CD4-positive, alpha-beta T cell (primary cell): ENCODE measurements at regions not wholly inside any gene's neighbourhood (a gene's known extent, or its start where the extent isn't known, plus 50 kb on each side); places are given as distances from the start of the nearest gene placed in this dataset.
"Not testable (repeated sequence)": the region's sequence is repeated elsewhere in the genome, so short reads cannot be mapped to it uniquely, and the experiment has no call there.

ENCODE experiments used
- ATAC-seq: fragments of 200-7000 bp; cut with Tn5 transposase; one replicate; pipeline ENCODE4 v1.10.0; 2022; ENCODE audit warnings: mild to moderate bottlenecking; ENCODE audit not compliant: poor library complexity
- CTCF ChIA-PET: fragments of 350-600 bp; sonication (Branson Sonifier 250); formaldehyde crosslinking; loops from one replicate; lab custom pipeline; 2021; ENCODE audit warnings: antibody characterized with exemption, inconsistent platforms; lab: Charles Lee
- POLR2A ChIA-PET: fragments of 350-600 bp; sonication (Branson Sonifier 250); formaldehyde crosslinking; loops from one replicate; lab custom pipeline; 2021; ENCODE audit warnings: antibody characterized with exemption, inconsistent platforms; lab: Charles Lee
- DNase-seq, 14 experiments: peaks; one replicate each; pipeline ENCODE4 v3.0.0-alpha.2; 2013 to 2020; ENCODE audit warnings: mixed read lengths in 2 of 14
- H3K27ac ChIP-seq, 2 donors: one replicate each; pipeline versions ENCODE4 v1.5.1 to v1.7.0; 2013; ENCODE audit warnings: low read length in 2 of 2, low read depth in 1 of 2, mild to moderate bottlenecking in 1 of 2
- H3K27me3 ChIP-seq, 2 experiments: 1 replicate in 1 of 2; 2 replicates in 1 of 2; pipeline versions ENCODE4 v1.6.1 to v1.7.0; 2013; ENCODE audit warnings: low read length in 2 of 2, control low read depth in 1 of 2, mild to moderate bottlenecking in 1 of 2, moderate library complexity in 1 of 2; ENCODE audit not compliant: insufficient read depth in 2 of 2, control insufficient read depth in 1 of 2
- H3K36me3 ChIP-seq: one replicate; pipeline ENCODE4 v1.6.1; 2013; ENCODE audit warnings: low read length, control low read depth; ENCODE audit not compliant: insufficient read depth
- H3K4me1 ChIP-seq: one replicate; pipeline ENCODE4 v1.6.1; 2013; ENCODE audit warnings: low read length, control low read depth; ENCODE audit not compliant: insufficient read depth
- H3K4me3 ChIP-seq: one replicate; pipeline ENCODE4 v1.5.1; 2013; ENCODE audit warnings: mild to moderate bottlenecking, low read length, moderate library complexity
- H3K9me3 ChIP-seq, 2 experiments: 1 replicate in 1 of 2; 2 replicates in 1 of 2; pipeline versions ENCODE4 v1.6.1 to v1.7.0; 2013; ENCODE audit warnings: low read length in 2 of 2, mild to moderate bottlenecking in 2 of 2, control low read depth in 1 of 2, moderate library complexity in 1 of 2; ENCODE audit not compliant: control insufficient read depth in 1 of 2, insufficient read depth in 1 of 2
- H3K27ac Mint-ChIP-seq: one replicate; pipeline ENCODE4 v1.8.0; 2020; ENCODE audit warnings: mixed read lengths
- H3K27me3 Mint-ChIP-seq: one replicate; pipeline ENCODE4 v1.8.0; 2021; ENCODE audit warnings: mixed read lengths
- H3K36me3 Mint-ChIP-seq: one replicate; pipeline ENCODE4 v1.8.0; 2021; ENCODE audit warnings: low read depth, mixed read lengths
- H3K4me1 Mint-ChIP-seq: one replicate; pipeline ENCODE4 v1.8.0; 2021; ENCODE audit warnings: low read depth, mixed read lengths
- H3K4me3 Mint-ChIP-seq: one replicate; pipeline ENCODE4 v1.8.0; 2020; ENCODE audit warnings: mild to moderate bottlenecking, mixed read lengths
- H3K9me3 Mint-ChIP-seq: one replicate; pipeline ENCODE4 v1.8.0; 2020; ENCODE audit warnings: mixed read lengths
- intact Hi-C, 2 experiments: fragments of 100-400 bp; cut with DNase I in 1 of 2; cut with micrococcal nuclease in 1 of 2; formaldehyde crosslinking; loops; one replicate each; pipeline versions ENCODE4 v1.15.1 to v1.9.0; 2023 to 2025; cut with DNase I, micrococcal nuclease
- TF ChIP-seq, protein P1 (sequence below): fragments of 200-600 bp; IDR thresholded peaks from one replicate; pipeline ENCODE4 v1.8.0; 2022; ENCODE audit warnings: antibody characterized with exemption, mild to moderate bottlenecking

DNA sequence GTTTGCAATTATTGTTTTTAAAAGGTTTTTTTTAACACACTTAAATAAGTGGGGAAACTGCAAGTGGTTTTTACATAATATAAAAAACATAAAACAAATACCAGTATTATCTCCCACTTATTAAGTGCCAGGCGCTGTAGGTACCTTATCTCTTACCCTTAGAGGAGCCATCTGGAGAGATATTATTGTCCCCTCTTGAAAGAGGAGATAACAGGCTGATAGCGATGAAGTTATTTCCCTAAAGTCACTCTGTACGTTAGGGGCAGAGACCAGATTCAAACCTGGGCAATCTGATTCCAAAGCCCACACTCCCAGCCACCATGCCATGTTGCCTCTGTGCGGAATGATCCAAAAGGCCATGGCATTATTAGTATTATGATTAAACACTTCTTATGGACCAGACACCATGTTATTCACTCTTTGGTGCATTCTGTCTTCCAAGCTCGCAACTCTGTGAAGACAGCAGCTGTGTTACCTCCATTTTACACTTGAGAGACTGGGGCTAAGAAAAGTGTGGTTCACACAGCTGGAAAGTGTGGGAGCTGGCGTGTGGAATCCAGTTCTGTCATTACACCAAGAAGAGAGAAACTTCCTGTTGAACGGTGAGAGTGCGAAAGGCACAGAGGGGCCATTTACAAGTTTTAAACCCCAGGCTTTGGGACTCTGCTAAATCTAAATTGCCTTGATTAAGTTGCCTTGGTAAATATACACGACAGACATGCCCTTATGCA is 79.9 kb upstream of the MITF start:
- Mint-ChIP-seq H3K4me3 (no peak overlapping the region), H3K27ac (no peak overlapping the region), H3K36me3 (no peaks in the 10 kb centered on the region), H3K4me1 (no peaks in the 10 kb centered on the region), H3K9me3 (no peaks in the 10 kb centered on the region), H3K27me3 (no peaks in the 10 kb centered on the region)
- ChIA-PET POLR2A (no interaction called here), CTCF (no interaction called here)
- peaks cover 0 to 9% of the 10 kb centered on the region in 2 experiments for H3K9me3 ChIP-seq
- no peak for DNase-seq
- TF ChIP-seq, protein P1, sequence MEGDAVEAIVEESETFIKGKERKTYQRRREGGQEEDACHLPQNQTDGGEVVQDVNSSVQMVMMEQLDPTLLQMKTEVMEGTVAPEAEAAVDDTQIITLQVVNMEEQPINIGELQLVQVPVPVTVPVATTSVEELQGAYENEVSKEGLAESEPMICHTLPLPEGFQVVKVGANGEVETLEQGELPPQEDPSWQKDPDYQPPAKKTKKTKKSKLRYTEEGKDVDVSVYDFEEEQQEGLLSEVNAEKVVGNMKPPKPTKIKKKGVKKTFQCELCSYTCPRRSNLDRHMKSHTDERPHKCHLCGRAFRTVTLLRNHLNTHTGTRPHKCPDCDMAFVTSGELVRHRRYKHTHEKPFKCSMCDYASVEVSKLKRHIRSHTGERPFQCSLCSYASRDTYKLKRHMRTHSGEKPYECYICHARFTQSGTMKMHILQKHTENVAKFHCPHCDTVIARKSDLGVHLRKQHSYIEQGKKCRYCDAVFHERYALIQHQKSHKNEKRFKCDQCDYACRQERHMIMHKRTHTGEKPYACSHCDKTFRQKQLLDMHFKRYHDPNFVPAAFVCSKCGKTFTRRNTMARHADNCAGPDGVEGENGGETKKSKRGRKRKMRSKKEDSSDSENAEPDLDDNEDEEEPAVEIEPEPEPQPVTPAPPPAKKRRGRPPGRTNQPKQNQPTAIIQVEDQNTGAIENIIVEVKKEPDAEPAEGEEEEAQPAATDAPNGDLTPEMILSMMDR: no peak
- H3K27ac ChIP-seq: no peak overlapping the region
- ATAC-seq: no peak
- H3K27me3 ChIP-seq: no peaks in the 10 kb centered on the region
- intact Hi-C loops: no loop called here
- H3K36me3 ChIP-seq: no peaks in the 10 kb centered on the region
- no peak overlapping the region for H3K4me3 ChIP-seq
- no peaks in the 10 kb centered on the region for H3K4me1 ChIP-seq

DNA sequence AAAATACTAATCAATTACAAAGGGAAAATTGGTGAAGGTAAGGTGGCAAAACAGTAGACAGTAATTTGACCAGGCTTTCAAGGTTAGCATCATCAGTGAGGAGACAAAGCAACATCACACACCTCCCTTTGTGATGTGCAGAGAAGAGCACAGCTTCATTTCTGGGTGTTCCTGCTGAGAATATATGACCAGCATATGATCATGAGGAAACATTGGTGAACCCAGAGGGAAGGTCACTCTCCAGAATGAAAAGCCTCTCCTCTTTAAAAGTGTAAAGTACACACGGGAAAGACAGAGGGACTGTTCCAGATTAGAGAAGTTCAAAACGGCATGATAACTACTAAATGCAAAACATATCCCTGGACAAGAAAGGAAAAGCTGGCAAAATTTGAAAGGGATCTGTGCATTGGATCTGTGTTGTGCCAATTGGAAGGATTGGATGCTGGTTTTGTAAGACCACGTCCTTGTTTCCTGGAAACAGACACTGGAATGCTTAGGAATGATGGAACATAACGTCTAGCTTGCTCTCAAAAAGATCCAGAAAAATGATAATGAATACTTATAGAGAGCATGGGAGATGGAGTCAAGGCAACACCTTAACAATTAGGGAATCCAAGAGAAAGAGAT is 80.6 kb upstream of the MITF start:
- no peak for DNase-seq
- no peaks in the 10 kb centered on the region for H3K4me1 Mint-ChIP-seq

DNA sequence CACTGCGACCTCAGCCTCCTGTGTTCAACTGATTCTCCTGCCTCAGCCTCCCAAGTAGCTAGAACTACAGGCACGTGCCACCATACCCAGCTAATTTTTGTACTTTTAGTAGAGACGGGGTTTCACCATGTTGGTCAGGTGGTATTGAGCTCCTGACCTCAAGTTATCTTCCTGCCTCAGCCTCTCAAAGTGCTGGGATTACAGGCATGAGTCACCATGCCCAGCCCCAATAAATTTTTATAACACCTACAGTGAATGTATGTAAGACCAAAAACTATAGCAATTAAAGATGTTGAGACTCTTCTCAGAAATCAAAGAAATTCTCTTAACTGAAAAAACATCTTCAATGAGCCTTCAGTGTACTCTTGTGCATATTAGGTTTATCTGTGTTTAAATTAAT is 82.2 kb upstream of the MITF start:
- H3K4me1 Mint-ChIP-seq, ATAC-seq, DNase-seq, H3K9me3 ChIP-seq, CTCF ChIA-PET, H3K9me3 Mint-ChIP-seq, H3K36me3 Mint-ChIP-seq, H3K4me3 ChIP-seq, H3K27ac ChIP-seq, H3K36me3 ChIP-seq, H3K4me1 ChIP-seq, intact Hi-C loops, H3K27me3 Mint-ChIP-seq, H3K4me3 Mint-ChIP-seq, POLR2A ChIA-PET, H3K27me3 ChIP-seq, H3K27ac Mint-ChIP-seq: not testable (repeated sequence)

More for the DNA sequence above, 80.6 kb upstream of the MITF start:
- Histone ChIP-seq H3K4me3 (no peak overlapping the region), H3K9me3 (peaks cover 0 to 9% of the 10 kb centered on the region in 2 experiments), H3K4me1 (no peaks in the 10 kb centered on the region), H3K27me3 (no peaks in the 10 kb centered on the region), H3K36me3 (no peaks in the 10 kb centered on the region), H3K27ac (no peak overlapping the region)
- H3K27ac Mint-ChIP-seq: no peak overlapping the region
- CTCF ChIA-PET: no interaction called here
- H3K27me3 Mint-ChIP-seq: no peaks in the 10 kb centered on the region
- TF ChIP-seq, protein P1: no peak
- no peak for ATAC-seq
- H3K36me3 Mint-ChIP-seq: no peaks in the 10 kb centered on the region
- no peaks in the 10 kb centered on the region for H3K9me3 Mint-ChIP-seq
- POLR2A ChIA-PET: no interaction called here
- intact Hi-C loops: no loop called here
- H3K4me3 Mint-ChIP-seq: no peak overlapping the region
